ENCODE measurements at regions not wholly inside any gene's neighbourhood (a gene's known extent, or its start where the extent isn't known, plus 50 kb on each side); places are given as distances from the start of the nearest gene placed in this dataset.

- no peaks in the 10 kb centered on the region for H3K79me2 ChIP-seq (ENCODE audit: insufficient read depth, low read length)
- H3K9ac ChIP-seq (ENCODE audit: low read length): no peak overlapping the region
- ATAC-seq (no peak), DNase-seq (ENCODE audit: low read depth, low spot score) (no peak)
- intact Hi-C loops (cut with micrococcal nuclease): no loop called here
- H3K27me3 ChIP-seq (ENCODE audit: insufficient read depth, low read length): no peaks in the 10 kb centered on the region
- H3K4me3 ChIP-seq (replicated peaks in 1 of 2; ENCODE audit: low read depth in 1 of 2, low read length in 2 of 2): no peak overlapping the region
- ChIA-PET POLR2A (no interaction called here), CTCF (no interaction called here), RAD21 (ENCODE audit: low non-redundant PET in 1 of 2, low total read pairs in 2 of 2, uncharacterized antibody in 2 of 2, unreplicated experiment in 2 of 2) (no interaction called here)
- H4K20me1 ChIP-seq (ENCODE audit: insufficient read depth): no peaks in the 10 kb centered on the region
- no peak for TF ChIP-seq SP1 (IDR thresholded peaks at IDR 0.05; ENCODE audit: low read depth)
- TF ChIP-seq EZH2 (IDR thresholded peaks at IDR 0.05): no peak
- no peak for TF ChIP-seq MAX (IDR thresholded peaks at IDR 0.05)
- no peak for TF ChIP-seq POLR2AphosphoS5 (IDR thresholded peaks at IDR 0.05; ENCODE audit: low read depth, low read length)
- TF ChIP-seq JUND (IDR thresholded peaks at IDR 0.05): no peak
- TF ChIP-seq EGR1 (IDR thresholded peaks at IDR 0.05; ENCODE audit: low read depth): no peak
- no peak for TF ChIP-seq ATF3 (IDR thresholded peaks at IDR 0.05)
- no peak for TF ChIP-seq RAD21 (IDR thresholded peaks at IDR 0.05; ENCODE audit: low read depth)
- TF ChIP-seq ZNF274 (IDR thresholded peaks at IDR 0.05; ENCODE audit: low read depth, low read length): no peak
- TF ChIP-seq YY1 (IDR thresholded peaks at IDR 0.05; ENCODE audit: extremely low read depth, insufficient replicate concordance, low read depth, low read length): no peak
- TF ChIP-seq ZFX (IDR thresholded peaks at IDR 0.05): no peak
- no peak for TF ChIP-seq SIN3A (IDR thresholded peaks at IDR 0.05; ENCODE audit: low read depth)
- TF ChIP-seq FOSL1 (IDR thresholded peaks at IDR 0.05; ENCODE audit: low read depth): no peak
- TF ChIP-seq SRF (IDR thresholded peaks at IDR 0.05; ENCODE audit: low read depth): no peak
- no peak for TF ChIP-seq TCF7L2 (IDR thresholded peaks at IDR 0.05; ENCODE audit: borderline replicate concordance, extremely low read depth, insufficient read depth, insufficient read length)
- no peaks in the 10 kb centered on the region for H3K36me3 ChIP-seq (ENCODE audit: control insufficient read depth in 1 of 2, insufficient read depth in 2 of 2, low read length in 2 of 2)
- peaks cover 5 to 15% of the 10 kb centered on the region in 2 experiments; a peak in 3 of 4 replicates for H3K4me1 ChIP-seq (ENCODE audit: control insufficient read depth in 1 of 2, insufficient read depth in 2 of 2, low read length in 2 of 2)
- H2AFZ ChIP-seq (ENCODE audit: low read depth, low read length, poor library complexity, severe bottlenecking): peak overlapping the region; percentile 76
- H3K27ac ChIP-seq (ENCODE audit: low read depth, low read length): no peak overlapping the region
- no peak overlapping the region for H3K4me2 ChIP-seq (ENCODE audit: low read length)
- H3K9me3 ChIP-seq (ENCODE audit: control insufficient read depth in 1 of 2, insufficient read depth in 1 of 2, low read depth in 1 of 2, low read length in 2 of 2): no peaks in the 10 kb centered on the region
- no peaks in the 10 kb centered on the region for H3K9me2 ChIP-seq (ENCODE audit: insufficient read depth)
- no TSS peak for BruUV-seq (replicated peaks)
Measured at GRCh38 chr7:13027321-13027720, 339.9 kb downstream of the ARL4A start.

Data from HCT116 (cell line).